K562 (cell line): ENCODE measurements at regions not wholly inside any gene's neighbourhood (a gene's known extent, or its start where the extent isn't known, plus 50 kb on each side); places are given as distances from the start of the nearest gene placed in this dataset.

Source experiments
- ATAC-seq: fragments of 200-7000 bp; cut with Tn5 transposase; 3 replicates; pipeline ENCODE4 v1.9.1; 2020; ENCODE audit warnings: moderate library complexity
- BruUV-seq: library from RNA; stranded (reverse); fragments of 400-500 nt; replicated peaks from 2 replicates; lab custom pipeline; 2021; lab: Mats Ljungman, UMichigan
- CTCF ChIA-PET: fragments of 300-600 bp; formaldehyde crosslinking; extraction: SDS; loops from one replicate; lab custom pipeline; 2021; ENCODE audit warnings: low intra/inter-chr PET ratio; lab: Yijun Ruan, JAX
- POLR2A ChIA-PET: fragments of 300-600, 350-650 bp; sonication (Branson Sonifier 250); formaldehyde crosslinking; extraction: SDS; loops from one replicate; lab custom pipeline; 2021; ENCODE audit warnings: antibody characterized with exemption, inconsistent platforms; lab: Yijun Ruan, JAX
- DNase-seq, 4 experiments: peaks; one replicate each; pipeline versions ENCODE4 v3.0.0 to v3.0.0-alpha.2; 2011 to 2018; ENCODE audit warnings: low spot score in 3 of 4, mixed read lengths in 3 of 4; ENCODE audit errors: extremely low read depth in 1 of 4
- FAIRE-seq: peaks from 2 replicates; lab custom pipeline; 2011; peaks lifted over from hg19 to GRCh38; lab: Jason Lieb, UNC
- H2AFZ ChIP-seq: 2 replicates; pipeline ENCODE4 v1.6.0; 2011; ENCODE audit warnings: low read depth, low read length, control low read depth, inconsistent platforms
- H3K27ac ChIP-seq: fragments of 200-600 bp; 3 replicates; pipeline ENCODE4 v1.8.0; 2011; ENCODE audit warnings: low read depth, mild to moderate bottlenecking, control low read depth, inconsistent platforms, low read length, moderate library complexity, mixed read lengths; ENCODE audit errors: extremely low read depth
- H3K27me3 ChIP-seq, 2 experiments: fragments of 300-600 bp in 1 of 2; 2 replicates in 1 of 2; 3 replicates in 1 of 2; pipeline versions ENCODE4 v1.6.0 to v1.8.0; 2011; ENCODE audit warnings: inconsistent platforms in 2 of 2, low read length in 2 of 2, mild to moderate bottlenecking in 1 of 2, mixed read lengths in 1 of 2, moderate library complexity in 1 of 2; ENCODE audit not compliant: control insufficient read depth in 2 of 2, insufficient read depth in 2 of 2
- H3K36me3 ChIP-seq: fragments of 300-600 bp; 3 replicates; pipeline ENCODE4 v1.8.0; 2011; ENCODE audit warnings: mild to moderate bottlenecking, low read length, inconsistent platforms; ENCODE audit not compliant: control insufficient read depth, insufficient read depth
- H3K4me1 ChIP-seq, 2 experiments: fragments of 200-600 bp in 1 of 2; replicated peaks in 1 of 2; 2 replicates in 1 of 2; 3 replicates in 1 of 2; pipeline versions ENCODE4 v1.5.1 to v1.8.0; 2011; ENCODE audit warnings: inconsistent platforms in 2 of 2, low read length in 2 of 2, mild to moderate bottlenecking in 1 of 2, mixed read lengths in 1 of 2, moderate library complexity in 1 of 2; ENCODE audit not compliant: control insufficient read depth in 2 of 2, insufficient read depth in 2 of 2
- H3K4me2 ChIP-seq: 2 replicates; pipeline ENCODE4 v1.6.1; 2011; ENCODE audit warnings: low read length, control low read depth, inconsistent platforms, mixed read lengths; ENCODE audit not compliant: insufficient read depth
- H3K4me3 ChIP-seq: fragments of 200-600 bp; sonication (generic), shearing (Covaris generic); 2 replicates; pipeline ENCODE4 v1.5.1; 2016; ENCODE audit warnings: control low read depth, inconsistent platforms
- H3K79me2 ChIP-seq: fragments of 200-600 bp; 3 replicates; pipeline ENCODE4 v1.8.0; 2011; ENCODE audit warnings: low read length, inconsistent platforms; ENCODE audit not compliant: control insufficient read depth, insufficient read depth
- H3K9ac ChIP-seq, 2 experiments: 2 replicates each; pipeline versions ENCODE4 v1.6.0 to v1.6.1; 2011; ENCODE audit warnings: low read depth in 2 of 2, low read length in 2 of 2, control low read depth in 1 of 2, inconsistent platforms in 1 of 2, mild to moderate bottlenecking in 1 of 2, mixed read lengths in 1 of 2; ENCODE audit not compliant: insufficient read depth in 1 of 2
- H3K9me1 ChIP-seq: one replicate; pipeline ENCODE4 v1.6.0; 2011; ENCODE audit warnings: inconsistent platforms, mild to moderate bottlenecking, low read length, moderate library complexity; ENCODE audit not compliant: control insufficient read depth, insufficient read depth
- H3K9me3 ChIP-seq: replicated peaks from 2 replicates; pipeline ENCODE4 v1.5.1; 2011; ENCODE audit warnings: low read depth, low read length, inconsistent platforms; ENCODE audit not compliant: control insufficient read depth, insufficient read depth
- H4K20me1 ChIP-seq: replicated peaks from 2 replicates; pipeline ENCODE4 v1.6.1; 2011; ENCODE audit warnings: low read length, inconsistent platforms, mixed read lengths; ENCODE audit not compliant: control insufficient read depth, insufficient read depth
- BCLAF1 ChIP-seq, 2 experiments: fragments of 450-650 bp in 1 of 2; IDR thresholded peaks; 2 replicates each; pipeline ENCODE4 v1.6.1; 2011 to 2017; ENCODE audit warnings: low read depth in 2 of 2, antibody characterized with exemption in 1 of 2, borderline replicate concordance in 1 of 2, low read length in 1 of 2, mild to moderate bottlenecking in 1 of 2, mixed read lengths in 1 of 2; ENCODE audit not compliant: control insufficient read depth in 1 of 2
- DLX4 ChIP-seq: fragments of 250-450 bp; sonication (Bioruptor Pico); IDR thresholded peaks from 2 replicates; pipeline ENCODE4 v1.6.1; 2021; ENCODE audit warnings: mild to moderate bottlenecking
- RBM17 ChIP-seq: fragments of 200-400 bp; formaldehyde crosslinking; IDR thresholded peaks from 2 replicates; pipeline ENCODE4 v1.6.1; 2017; ENCODE audit warnings: low read depth, mild to moderate bottlenecking, low read length, borderline replicate concordance
- ZNF76 ChIP-seq: fragments of 250-450 bp; sonication (Bioruptor Pico); IDR thresholded peaks from 2 replicates; pipeline ENCODE4 v1.4.0; 2020; ENCODE audit warnings: mild to moderate bottlenecking, moderate library complexity, borderline replicate concordance
- WGBS: fragments of 100-300 bp; shearing (Covaris generic); methylation state at CpG from one replicate; pipeline ENCODE4 v1.1.6; 2016; ENCODE audit warnings: low coverage, mixed read lengths; ENCODE audit not compliant: insufficient coverage; ENCODE audit errors: missing lambda C conversion rate; 5-methylcytosine and 5-hydroxymethylcytosine counted together
- in situ Hi-C: fragments of 300-500 bp; cut with MboI; formaldehyde crosslinking; loops from 4 replicates; pipeline ENCODE4 v1.15.0; 2018; ENCODE audit warnings: inconsistent platforms, mixed read lengths
- intact Hi-C: fragments of 100-400 bp; cut with micrococcal nuclease; formaldehyde crosslinking; loops from 2 replicates; pipeline ENCODE4 v1.14.2; 2022

GRCh38 chr12:91542067-91542466 is 359.4 kb upstream of the DCN start:
- no peak overlapping the region for H3K9ac ChIP-seq
- no peak for TF ChIP-seq BCLAF1 (IDR thresholded peaks at IDR 0.05; ENCODE audit: borderline replicate concordance in 1 of 2, control insufficient read depth in 1 of 2, low read depth in 2 of 2, low read length in 1 of 2)
- no peak for TF ChIP-seq ZNF76 (CRISPR knock-in tag)
- TF ChIP-seq DLX4 (CRISPR knock-in tag): no peak
- TF ChIP-seq RBM17: no peak

More at GRCh38 chr12:91542067-91542466, 359.4 kb upstream of the DCN start:
- no TSS peak for BruUV-seq
- ChIA-PET POLR2A (no interaction called here), CTCF (no interaction called here)
- H3K27ac ChIP-seq: no peak overlapping the region
- H3K4me2 ChIP-seq: no peak overlapping the region
- no peaks in the 10 kb centered on the region for H3K9me1 ChIP-seq
- H3K36me3 ChIP-seq: no peaks in the 10 kb centered on the region
- no peaks in the 10 kb centered on the region for H3K27me3 ChIP-seq
- no peaks in the 10 kb centered on the region for H3K9me3 ChIP-seq
- H3K4me3 ChIP-seq: no peak overlapping the region
- no peak overlapping the region for H2AFZ ChIP-seq
- no peak for FAIRE-seq
- WGBS: 53% methylated on average over 1 of the region's 1 CpG
- in situ Hi-C loops: no loop called here
- no peak for ATAC-seq
- H3K79me2 ChIP-seq: peaks cover 26% of the 10 kb centered on the region
- intact Hi-C loops: no loop called here
- H3K4me1 ChIP-seq: no peaks in the 10 kb centered on the region
- H4K20me1 ChIP-seq: 0 out of 2 replicates have a peak, but pooled peaks cover 4% of the 10 kb centered on the region
- no peak for DNase-seq
